BLaER1 (cell line): ENCODE measurements at regions not wholly inside any gene's neighbourhood (a gene's known extent, or its start where the extent isn't known, plus 50 kb on each side); places are given as distances from the start of the nearest gene placed in this dataset.
"Not testable (repeated sequence)": the region's sequence is repeated elsewhere in the genome, so short reads cannot be mapped to it uniquely, and the experiment has no call there.

Experiments
- H3K27ac ChIP-seq: shearing (Covaris generic); formaldehyde crosslinking; 2 replicates; pipeline ENCODE4 v1.8.1; 2022
- H3K27me3 ChIP-seq: shearing (Covaris generic); formaldehyde crosslinking; 2 replicates; pipeline ENCODE4 v1.8.1; 2022
- H3K36me3 ChIP-seq: shearing (Covaris generic); formaldehyde crosslinking; 2 replicates; pipeline ENCODE4 v1.8.1; 2022
- H3K4me1 ChIP-seq: shearing (Covaris generic); formaldehyde crosslinking; 2 replicates; pipeline ENCODE4 v1.8.1; 2022
- H3K4me2 ChIP-seq: shearing (Covaris generic); formaldehyde crosslinking; 2 replicates; pipeline ENCODE4 v1.8.1; 2022
- H3K4me3 ChIP-seq: shearing (Covaris generic); formaldehyde crosslinking; 2 replicates; pipeline ENCODE4 v1.8.1; 2022
- H3K9ac ChIP-seq: shearing (Covaris generic); formaldehyde crosslinking; 2 replicates; pipeline ENCODE4 v1.8.1; 2022
- H3K9me3 ChIP-seq: shearing (Covaris generic); formaldehyde crosslinking; 2 replicates; pipeline ENCODE4 v1.8.1; 2022
- H4K20me1 ChIP-seq: shearing (Covaris generic); formaldehyde crosslinking; 2 replicates; pipeline ENCODE4 v1.8.1; 2022
- Cebpa-rat ChIP-seq: shearing (Covaris generic); IDR thresholded peaks from 2 replicates; pipeline ENCODE4 v1.8.1; 2022

DNA sequence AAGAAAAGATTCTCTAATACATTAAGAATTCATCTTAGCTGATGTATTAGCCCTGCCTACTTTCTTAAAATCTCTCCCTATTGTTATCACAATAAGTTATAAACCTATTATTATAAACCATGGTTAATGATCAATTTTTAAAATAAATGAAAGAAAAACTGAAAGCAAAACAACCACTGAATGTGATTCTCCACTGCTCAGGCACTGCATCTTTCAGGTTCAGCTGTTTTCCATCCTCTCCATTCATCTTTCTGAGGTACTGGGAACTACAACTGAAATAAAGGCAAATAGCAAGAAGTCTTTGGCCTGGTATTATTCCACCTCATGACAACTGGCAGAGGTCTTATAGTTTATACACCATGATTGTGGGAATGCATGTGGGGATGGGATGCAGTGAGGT is 798.9 kb upstream of the AADAT start:
- no peak overlapping the region for H3K4me3 ChIP-seq
- H3K27me3 ChIP-seq: no peaks in the 10 kb centered on the region

DNA sequence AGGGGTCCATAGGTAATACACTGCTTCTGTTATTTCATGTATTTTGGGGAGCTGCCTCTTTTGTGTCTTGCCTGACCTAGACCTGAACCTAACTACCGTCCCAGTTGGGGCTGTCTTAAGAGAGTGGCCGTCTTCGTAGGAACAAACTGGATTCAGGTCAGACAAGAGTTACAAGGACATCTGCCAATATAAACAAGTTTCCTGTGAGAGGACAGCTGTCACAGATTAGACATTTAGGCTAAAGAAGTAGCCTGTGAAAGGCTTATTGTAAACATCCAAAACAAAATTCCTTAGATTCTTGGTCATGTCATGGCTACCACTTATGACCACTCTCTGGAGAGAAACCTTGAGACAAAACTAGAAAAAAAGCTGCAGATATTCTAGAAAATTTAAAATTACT is 797.6 kb upstream of the AADAT start:
- no peaks in the 10 kb centered on the region for H3K9me3 ChIP-seq
- H3K4me2 ChIP-seq: no peak overlapping the region
- no peak overlapping the region for H3K9ac ChIP-seq
- no peak for TF ChIP-seq Cebpa-rat
- H3K4me3 ChIP-seq: no peak overlapping the region
- H3K27ac ChIP-seq: no peak overlapping the region
- no peaks in the 10 kb centered on the region for H3K4me1 ChIP-seq
- no peaks in the 10 kb centered on the region for H4K20me1 ChIP-seq
- H3K27me3 ChIP-seq: no peaks in the 10 kb centered on the region
- no peaks in the 10 kb centered on the region for H3K36me3 ChIP-seq

More for the DNA sequence above, 798.9 kb upstream of the AADAT start:
- peaks cover 12% of the 10 kb centered on the region for H3K9me3 ChIP-seq
- no peaks in the 10 kb centered on the region for H3K36me3 ChIP-seq
- H3K4me1 ChIP-seq: no peaks in the 10 kb centered on the region
- H3K4me2 ChIP-seq: no peak overlapping the region
- no peak overlapping the region for H3K27ac ChIP-seq
- H3K9ac ChIP-seq: no peak overlapping the region
- no peak for TF ChIP-seq Cebpa-rat
- H4K20me1 ChIP-seq: no peaks in the 10 kb centered on the region

DNA sequence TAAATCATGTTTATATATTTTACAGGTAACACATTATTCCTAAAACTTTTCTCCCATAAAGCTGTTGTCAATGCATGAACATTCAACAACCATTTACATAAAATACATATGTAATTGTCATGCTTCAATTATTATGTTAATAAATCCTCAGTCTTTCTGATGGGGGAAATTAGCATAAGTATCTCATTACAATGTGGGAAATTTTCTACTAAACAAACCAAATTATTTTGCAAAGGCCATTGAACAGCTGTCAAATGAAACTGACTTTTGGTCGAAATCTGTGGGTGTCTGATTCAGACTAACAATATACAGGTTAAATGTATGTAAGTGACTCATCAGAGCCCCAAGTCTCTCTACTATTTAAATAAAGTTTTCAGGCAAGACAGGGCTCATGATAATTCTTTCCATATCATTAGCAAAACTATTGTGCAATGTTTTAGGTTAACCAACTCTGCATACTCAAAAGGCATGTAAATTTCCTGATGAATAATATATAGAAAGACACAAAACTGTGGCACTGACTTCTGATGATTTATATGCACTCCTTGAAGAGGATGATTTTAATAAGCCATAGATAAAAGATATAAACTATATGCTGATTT is 795.3 kb upstream of the AADAT start:
- Histone ChIP-seq H3K36me3 (no peaks in the 10 kb centered on the region), H3K27me3 (no peaks in the 10 kb centered on the region), H3K4me2 (no peak overlapping the region), H3K9me3 (no peaks in the 10 kb centered on the region), H3K4me3 (no peak overlapping the region), H4K20me1 (no peaks in the 10 kb centered on the region), H3K4me1 (no peaks in the 10 kb centered on the region), H3K27ac (no peak overlapping the region), H3K9ac (no peak overlapping the region)
- no peak for TF ChIP-seq Cebpa-rat

DNA sequence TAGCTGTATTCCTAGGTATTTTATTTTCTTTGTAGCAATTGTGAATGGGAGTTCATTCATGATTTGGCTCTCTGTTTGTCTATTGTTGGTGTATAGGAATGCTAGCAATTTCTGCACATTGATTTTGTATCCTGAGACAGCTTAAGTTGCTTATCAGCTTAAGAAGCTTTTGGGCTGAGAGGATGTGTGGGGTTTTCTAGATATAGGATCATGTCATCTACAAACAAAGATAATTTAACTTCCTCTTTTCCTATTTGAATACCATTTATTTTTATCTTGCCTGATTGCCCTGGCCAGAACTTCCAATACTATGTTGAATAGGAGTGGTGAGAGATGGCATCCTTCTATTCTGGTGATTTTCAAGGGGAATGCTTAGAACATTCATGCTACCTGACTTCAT is 791.9 kb upstream of the AADAT start:
- not testable (repeated sequence) for H3K9me3 ChIP-seq, H3K27ac ChIP-seq, H3K4me2 ChIP-seq, H3K4me1 ChIP-seq, H3K9ac ChIP-seq, H3K4me3 ChIP-seq, H3K27me3 ChIP-seq, H4K20me1 ChIP-seq, H3K36me3 ChIP-seq

DNA sequence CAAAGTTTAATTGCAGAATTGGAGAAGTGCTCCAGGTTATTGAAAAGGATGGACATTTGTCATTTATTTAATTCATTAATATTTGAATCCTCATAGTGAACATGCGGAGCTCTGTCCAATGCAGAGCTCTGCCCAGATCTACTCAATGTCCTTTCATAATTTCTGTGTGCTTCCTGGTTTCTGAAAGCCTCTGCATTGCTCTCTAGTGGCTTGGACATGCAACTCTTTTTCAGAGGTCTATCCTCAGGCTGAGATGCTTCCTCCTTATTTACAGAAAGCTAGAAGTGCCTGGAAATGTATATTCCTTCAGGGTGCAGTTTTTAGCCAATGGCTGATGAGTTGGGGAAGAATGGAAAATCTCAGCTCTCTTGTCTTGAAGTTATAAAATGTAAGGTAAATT is 786.1 kb upstream of the AADAT start:
- no peak overlapping the region for H3K4me2 ChIP-seq
- no peak overlapping the region for H3K27ac ChIP-seq
- H3K36me3 ChIP-seq: no peaks in the 10 kb centered on the region
- no peak for TF ChIP-seq Cebpa-rat
- H3K27me3 ChIP-seq: no peaks in the 10 kb centered on the region
- H3K4me1 ChIP-seq: no peaks in the 10 kb centered on the region
- H3K9me3 ChIP-seq: no peaks in the 10 kb centered on the region
- H4K20me1 ChIP-seq: no peaks in the 10 kb centered on the region
- H3K9ac ChIP-seq: no peak overlapping the region
- H3K4me3 ChIP-seq: no peak overlapping the region

DNA sequence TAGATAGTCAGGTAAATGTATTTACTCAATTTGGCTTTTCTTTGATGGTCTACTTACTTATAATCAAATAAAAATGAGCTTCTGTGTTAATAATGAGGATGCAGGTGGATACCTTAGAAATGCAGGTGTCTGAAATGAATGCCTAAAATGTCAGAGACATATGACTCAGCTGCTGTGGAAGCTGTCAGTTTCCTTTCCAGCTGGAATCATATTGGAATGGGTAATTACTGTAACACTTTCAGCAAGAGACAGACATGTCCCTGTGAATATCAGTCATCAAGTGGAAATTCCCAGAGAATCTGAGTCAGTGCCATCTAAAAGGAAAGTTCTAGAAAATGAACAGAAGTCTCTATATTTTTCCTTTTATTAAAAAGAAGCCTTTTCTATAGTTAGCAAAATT is 783.0 kb upstream of the AADAT start:
- no peak overlapping the region for H3K9ac ChIP-seq
- no peak for TF ChIP-seq Cebpa-rat
- H3K9me3 ChIP-seq: no peaks in the 10 kb centered on the region
- no peaks in the 10 kb centered on the region for H3K27me3 ChIP-seq
- no peaks in the 10 kb centered on the region for H4K20me1 ChIP-seq
- H3K4me3 ChIP-seq: no peak overlapping the region
- H3K27ac ChIP-seq: no peak overlapping the region
- no peak overlapping the region for H3K4me2 ChIP-seq
- no peaks in the 10 kb centered on the region for H3K4me1 ChIP-seq
- no peaks in the 10 kb centered on the region for H3K36me3 ChIP-seq

DNA sequence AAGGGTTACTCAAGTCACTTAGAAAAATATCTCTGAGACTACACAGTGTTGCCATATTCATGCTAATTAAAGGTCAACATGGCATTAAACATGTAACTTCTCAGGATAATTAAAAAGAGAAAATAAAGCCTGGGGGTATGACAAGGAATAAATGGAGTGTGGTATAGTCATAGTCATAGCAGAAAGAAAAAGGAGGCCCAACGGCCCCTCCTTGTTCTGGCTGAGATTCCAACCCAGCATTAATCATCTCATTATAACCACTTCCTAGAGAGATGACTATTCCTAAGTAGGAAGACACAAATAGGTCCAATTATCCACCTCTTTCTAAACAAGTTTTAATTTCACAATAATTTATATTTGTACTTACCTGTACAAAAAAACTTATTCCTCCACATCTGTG is 778.4 kb upstream of the AADAT start:
- Histone ChIP-seq H3K36me3 (no peaks in the 10 kb centered on the region), H3K9me3 (no peaks in the 10 kb centered on the region), H3K27ac (no peak overlapping the region), H3K27me3 (no peaks in the 10 kb centered on the region), H3K4me2 (no peak overlapping the region), H3K9ac (no peak overlapping the region), H3K4me1 (no peaks in the 10 kb centered on the region), H4K20me1 (no peaks in the 10 kb centered on the region), H3K4me3 (no peak overlapping the region)
- TF ChIP-seq Cebpa-rat: no peak

DNA sequence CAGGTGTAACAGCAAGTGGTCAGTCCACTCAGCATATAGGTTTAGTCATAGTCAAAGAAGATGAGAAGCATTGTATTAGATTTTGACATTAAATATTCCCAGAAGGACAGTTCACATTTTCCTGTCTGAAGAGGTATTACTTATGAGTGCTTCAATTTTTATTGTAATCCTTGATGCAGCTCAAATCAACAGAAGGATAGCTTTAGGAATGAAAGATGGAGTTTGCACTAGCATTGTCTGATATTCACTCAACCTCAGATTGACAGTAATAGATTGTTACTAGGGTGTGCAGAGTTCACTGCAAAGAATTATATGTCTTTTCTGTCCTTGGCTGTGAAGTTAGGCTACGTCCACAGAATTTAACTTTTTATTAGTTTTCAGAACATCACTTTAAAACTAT is 764.3 kb upstream of the AADAT start:
- H3K4me1 ChIP-seq: no peaks in the 10 kb centered on the region
- no peaks in the 10 kb centered on the region for H4K20me1 ChIP-seq
- no peak overlapping the region for H3K27ac ChIP-seq
- H3K27me3 ChIP-seq: no peaks in the 10 kb centered on the region
- H3K9ac ChIP-seq: no peak overlapping the region
- H3K4me3 ChIP-seq: no peak overlapping the region
- H3K9me3 ChIP-seq: no peaks in the 10 kb centered on the region
- no peak for TF ChIP-seq Cebpa-rat
- no peak overlapping the region for H3K4me2 ChIP-seq
- H3K36me3 ChIP-seq: no peaks in the 10 kb centered on the region

- no peaks in the 10 kb centered on the region for H3K27me3 ChIP-seq
- H3K9me3 ChIP-seq: no peaks in the 10 kb centered on the region
- no peaks in the 10 kb centered on the region for H4K20me1 ChIP-seq
- no peak overlapping the region for H3K27ac ChIP-seq
- no peaks in the 10 kb centered on the region for H3K4me1 ChIP-seq
- H3K36me3 ChIP-seq: no peaks in the 10 kb centered on the region
- H3K4me3 ChIP-seq: no peak overlapping the region
- TF ChIP-seq Cebpa-rat: no peak
- no peak overlapping the region for H3K9ac ChIP-seq
- H3K4me2 ChIP-seq: no peak overlapping the region
These were observed 763.8 kb upstream of the AADAT start for GRCh38 chr4:170853422-170854021.

- Histone ChIP-seq H3K4me2 (no peak overlapping the region), H3K9me3 (no peaks in the 10 kb centered on the region), H3K4me1 (no peaks in the 10 kb centered on the region), H4K20me1 (no peaks in the 10 kb centered on the region), H3K9ac (no peak overlapping the region), H3K4me3 (no peak overlapping the region), H3K27ac (no peak overlapping the region), H3K27me3 (no peaks in the 10 kb centered on the region), H3K36me3 (no peaks in the 10 kb centered on the region)
- no peak for TF ChIP-seq Cebpa-rat
These were observed 760.2 kb upstream of the AADAT start for GRCh38 chr4:170849969-170850368.
